GM21786 (cell line): ENCODE measurements at regions not wholly inside any gene's neighbourhood (a gene's known extent, or its start where the extent isn't known, plus 50 kb on each side); places are given as distances from the start of the nearest gene placed in this dataset.

Source experiments
- ATAC-seq: cut with Tn5 transposase; IDR thresholded peaks from one replicate; pipeline ENCODE4 v1.9.1; 2021; ENCODE audit not compliant: unreplicated experiment

- no peak for ATAC-seq
These were observed 307.7 kb downstream of the ARPP21 start for GRCh38 chr3:35946854-35947515.

GRCh38 chr3:35950021-35950420, 310.7 kb downstream of the ARPP21 start:
- no peak for ATAC-seq

- no peak for ATAC-seq
These were observed 315.1 kb downstream of the ARPP21 start for GRCh38 chr3:35954413-35954812.

- no peak for ATAC-seq
These were observed 326.6 kb downstream of the ARPP21 start for GRCh38 chr3:35965908-35966307.

GRCh38 chr3:35966629-35967464, 327.5 kb downstream of the ARPP21 start:
- ATAC-seq, result no peak

GRCh38 chr3:35968043-35968622, 328.8 kb downstream of the ARPP21 start:
- no peak for ATAC-seq

- ATAC-seq, result no peak
These were observed 330.1 kb downstream of the ARPP21 start for GRCh38 chr3:35969406-35969805.

- no peak for ATAC-seq
These were observed 331.5 kb downstream of the ARPP21 start for GRCh38 chr3:35970793-35971192.

GRCh38 chr3:35971686-35972085, 332.4 kb downstream of the ARPP21 start:
- ATAC-seq, result no peak

- ATAC-seq, result no peak
These were observed 335.5 kb downstream of the ARPP21 start for GRCh38 chr3:35974872-35975271.

GRCh38 chr3:35986161-35986560, 346.8 kb downstream of the ARPP21 start:
- no peak for ATAC-seq

GRCh38 chr3:35987386-35987785, 348.1 kb downstream of the ARPP21 start:
- ATAC-seq, result no peak

- no peak for ATAC-seq
These were observed 352.7 kb downstream of the ARPP21 start for GRCh38 chr3:35992041-35992440.

- ATAC-seq, result no peak
These were observed 368.5 kb upstream of the STAC start for GRCh38 chr3:36011791-36012190.

GRCh38 chr3:36013425-36013824, 366.9 kb upstream of the STAC start:
- no peak for ATAC-seq

GRCh38 chr3:36025232-36025631, 355.1 kb upstream of the STAC start:
- no peak for ATAC-seq

GRCh38 chr3:36032180-36033047, 347.9 kb upstream of the STAC start:
- no peak for ATAC-seq

GRCh38 chr3:36058404-36059030, 321.8 kb upstream of the STAC start:
- ATAC-seq, result no peak

GRCh38 chr3:36060950-36061349, 319.4 kb upstream of the STAC start:
- ATAC-seq, result no peak

- no peak for ATAC-seq
These were observed 316.3 kb upstream of the STAC start for GRCh38 chr3:36063992-36064391.

GRCh38 chr3:36065321-36065720, 315.0 kb upstream of the STAC start:
- ATAC-seq, result no peak
